Neural progenitor cell (in vitro differentiated cells): ENCODE measurements at regions not wholly inside any gene's neighbourhood (a gene's known extent, or its start where the extent isn't known, plus 50 kb on each side); places are given as distances from the start of the nearest gene placed in this dataset.
A peak's percentile ranks its signal among the peaks of the same experiment; 100 is the strongest.

Experiments
- DNase-seq: peaks from one replicate; pipeline ENCODE4 v3.0.0-alpha.2; 2016; ENCODE audit warnings: low spot score
- H2AFZ ChIP-seq: fragments of 200-600 bp; sonication (generic); replicated peaks from 2 replicates; pipeline ENCODE4 v1.6.1; 2016; ENCODE audit warnings: antibody characterized with exemption
- H3F3A ChIP-seq: fragments of 200-600 bp; sonication (generic); 2 replicates; pipeline ENCODE4 v1.6.1; 2016; ENCODE audit warnings: antibody characterized with exemption, low read depth
- H3K27ac ChIP-seq: fragments of 200-600 bp; sonication (generic); 2 replicates; pipeline ENCODE4 v1.5.1; 2016; ENCODE audit warnings: mild to moderate bottlenecking
- H3K27me3 ChIP-seq: fragments of 200-600 bp; sonication (generic); 2 replicates; pipeline ENCODE4 v1.6.1; 2016; ENCODE audit warnings: mild to moderate bottlenecking, moderate library complexity
- H3K36me3 ChIP-seq: fragments of 200-600 bp; sonication (generic); 2 replicates; pipeline ENCODE4 v1.5.1; 2016
- H3K4me1 ChIP-seq: fragments of 200-600 bp; sonication (generic); 2 replicates; pipeline ENCODE4 v1.6.1; 2016; ENCODE audit warnings: mixed run types
- H3K4me2 ChIP-seq: fragments of 200-600 bp; sonication (generic); 2 replicates; pipeline ENCODE4 v1.6.1; 2016
- H3K4me3 ChIP-seq: fragments of 200-600 bp; sonication (generic); 2 replicates; pipeline ENCODE4 v1.5.1; 2016
- H3K79me2 ChIP-seq: fragments of 200-600 bp; sonication (generic); 2 replicates; pipeline ENCODE4 v1.6.1; 2016; ENCODE audit warnings: low read depth
- H3K9ac ChIP-seq: fragments of 200-600 bp; sonication (generic); 2 replicates; pipeline ENCODE4 v1.6.1; 2016
- H3K9me3 ChIP-seq: fragments of 200-600 bp; sonication (generic); 2 replicates; pipeline ENCODE4 v1.5.1; 2016; ENCODE audit warnings: low read depth
- H4K20me1 ChIP-seq: fragments of 200-600 bp; sonication (generic); 2 replicates; pipeline ENCODE4 v1.6.1; 2016; ENCODE audit warnings: low read depth
- H3K27ac Mint-ChIP-seq: 3 replicates; pipeline ENCODE4 v1.8.0; 2021; ENCODE audit warnings: mixed read lengths
- H3K27me3 Mint-ChIP-seq: 2 replicates; pipeline ENCODE4 v1.8.0; 2022; ENCODE audit warnings: low read depth, mild to moderate bottlenecking, inconsistent platforms, moderate library complexity, mixed read lengths; ENCODE audit not compliant: insufficient read depth
- H3K36me3 Mint-ChIP-seq: 3 replicates; pipeline ENCODE4 v1.8.0; 2021; ENCODE audit warnings: mixed read lengths
- H3K4me1 Mint-ChIP-seq: 3 replicates; pipeline ENCODE4 v1.8.0; 2021; ENCODE audit warnings: mixed read lengths
- H3K4me3 Mint-ChIP-seq: 3 replicates; pipeline ENCODE4 v1.8.0; 2021; ENCODE audit warnings: mild to moderate bottlenecking, moderate library complexity, mixed read lengths
- H3K9me3 Mint-ChIP-seq: 3 replicates; pipeline ENCODE4 v1.8.0; 2020; ENCODE audit warnings: mixed read lengths
- EZH2 ChIP-seq: fragments of 200-600 bp; sonication (generic); IDR thresholded peaks from 2 replicates; pipeline ENCODE4 v1.6.1; 2017; ENCODE audit warnings: antibody characterized with exemption, mild to moderate bottlenecking, moderate library complexity
- EZH2phosphoT487 ChIP-seq: fragments of 200-600 bp; sonication (generic); IDR thresholded peaks from 2 replicates; pipeline ENCODE4 v1.6.1; 2017; ENCODE audit warnings: antibody characterized with exemption
- TF ChIP-seq, protein P1 (sequence below): fragments of 200-600 bp; sonication (generic); IDR thresholded peaks from 2 replicates; pipeline ENCODE4 v1.5.1; 2017; ENCODE audit warnings: antibody characterized with exemption, mild to moderate bottlenecking

DNA sequence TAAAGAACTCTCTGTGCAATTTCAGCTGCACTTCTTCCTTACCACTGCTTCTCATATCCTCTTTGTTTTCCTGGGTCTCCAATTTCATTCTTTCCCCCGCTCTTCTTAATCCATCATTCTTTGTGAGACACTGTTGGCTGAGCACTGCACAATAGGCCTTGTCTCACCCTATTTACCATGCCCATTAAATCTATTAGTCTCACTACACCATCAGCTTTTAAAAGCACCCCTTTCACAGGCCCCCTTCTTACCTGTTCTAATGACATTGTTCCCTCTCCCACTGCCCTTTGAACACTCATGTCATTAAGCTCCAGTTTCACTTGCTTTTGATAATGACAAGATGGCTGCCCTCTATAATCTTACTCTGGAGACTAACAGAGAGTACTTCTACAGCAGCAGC, 404.1 kb upstream of the ACVR2A start:
- H3K27ac ChIP-seq: peak overlapping the region; percentile 53
- peaks cover 19% of the 10 kb centered on the region for H3F3A ChIP-seq
- no peaks in the 10 kb centered on the region for H3K36me3 ChIP-seq
- H3K27me3 Mint-ChIP-seq: peaks cover 5% of the 10 kb centered on the region
- peak overlapping the region; percentile 6 for H3K4me3 ChIP-seq
- no peak overlapping the region for H3K27ac Mint-ChIP-seq
- H3K4me1 Mint-ChIP-seq: peaks cover 10% of the 10 kb centered on the region
- peaks cover 39% of the 10 kb centered on the region for H3K4me1 ChIP-seq
- TF ChIP-seq EZH2phosphoT487: peak; percentile 66
- TF ChIP-seq, protein P1, sequence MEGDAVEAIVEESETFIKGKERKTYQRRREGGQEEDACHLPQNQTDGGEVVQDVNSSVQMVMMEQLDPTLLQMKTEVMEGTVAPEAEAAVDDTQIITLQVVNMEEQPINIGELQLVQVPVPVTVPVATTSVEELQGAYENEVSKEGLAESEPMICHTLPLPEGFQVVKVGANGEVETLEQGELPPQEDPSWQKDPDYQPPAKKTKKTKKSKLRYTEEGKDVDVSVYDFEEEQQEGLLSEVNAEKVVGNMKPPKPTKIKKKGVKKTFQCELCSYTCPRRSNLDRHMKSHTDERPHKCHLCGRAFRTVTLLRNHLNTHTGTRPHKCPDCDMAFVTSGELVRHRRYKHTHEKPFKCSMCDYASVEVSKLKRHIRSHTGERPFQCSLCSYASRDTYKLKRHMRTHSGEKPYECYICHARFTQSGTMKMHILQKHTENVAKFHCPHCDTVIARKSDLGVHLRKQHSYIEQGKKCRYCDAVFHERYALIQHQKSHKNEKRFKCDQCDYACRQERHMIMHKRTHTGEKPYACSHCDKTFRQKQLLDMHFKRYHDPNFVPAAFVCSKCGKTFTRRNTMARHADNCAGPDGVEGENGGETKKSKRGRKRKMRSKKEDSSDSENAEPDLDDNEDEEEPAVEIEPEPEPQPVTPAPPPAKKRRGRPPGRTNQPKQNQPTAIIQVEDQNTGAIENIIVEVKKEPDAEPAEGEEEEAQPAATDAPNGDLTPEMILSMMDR: no peak
- no peak for TF ChIP-seq EZH2
- H3K79me2 ChIP-seq: no peaks in the 10 kb centered on the region
- no peaks in the 10 kb centered on the region for H3K36me3 Mint-ChIP-seq
- H4K20me1 ChIP-seq: no peaks in the 10 kb centered on the region
- H3K9me3 ChIP-seq: no peaks in the 10 kb centered on the region
- H3K4me2 ChIP-seq: peak overlapping the region; percentile 69
- peaks cover 2% of the 10 kb centered on the region for H3K9me3 Mint-ChIP-seq
- no peak overlapping the region for H3K9ac ChIP-seq
- peak; percentile 72 for DNase-seq
- no peaks in the 10 kb centered on the region for H3K27me3 ChIP-seq
- H3K4me3 Mint-ChIP-seq: no peak overlapping the region
- no peak overlapping the region for H2AFZ ChIP-seq

DNA sequence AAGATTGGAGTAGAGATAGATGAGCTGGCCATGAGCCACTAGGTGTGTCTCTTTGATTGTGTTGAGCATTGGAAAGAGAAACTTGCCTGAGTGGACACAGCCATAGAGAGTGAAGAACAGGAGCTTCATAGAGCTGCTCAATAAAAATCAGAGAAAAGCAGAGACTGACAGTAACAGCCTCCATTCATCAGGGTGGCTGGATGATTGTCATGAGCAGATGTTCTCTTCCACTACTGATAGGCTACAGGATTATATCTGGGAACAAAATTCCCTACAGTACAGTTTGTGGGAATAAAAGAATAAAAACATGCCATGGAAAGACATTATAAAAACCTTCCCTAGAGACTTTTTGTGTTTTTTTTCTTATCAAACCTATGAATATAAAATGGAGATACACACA, 404.8 kb upstream of the ACVR2A start:
- Histone ChIP-seq H3K4me1 (peaks cover 39% of the 10 kb centered on the region), H3K9me3 (no peaks in the 10 kb centered on the region), H2AFZ (no peak overlapping the region), H3K36me3 (no peaks in the 10 kb centered on the region), H3K4me3 (no peak overlapping the region), H3K9ac (no peak overlapping the region), H3K79me2 (no peaks in the 10 kb centered on the region), H3K27me3 (no peaks in the 10 kb centered on the region), H3K27ac (no peak overlapping the region), H3K4me2 (peak overlapping the region; percentile 69), H4K20me1 (no peaks in the 10 kb centered on the region), H3F3A (peaks cover 19% of the 10 kb centered on the region)
- DNase-seq: no peak
- Mint-ChIP-seq H3K27ac (no peak overlapping the region), H3K27me3 (peaks cover 5% of the 10 kb centered on the region), H3K4me1 (peaks cover 10% of the 10 kb centered on the region), H3K36me3 (no peaks in the 10 kb centered on the region), H3K9me3 (peaks cover 2% of the 10 kb centered on the region), H3K4me3 (no peak overlapping the region)
- TF ChIP-seq EZH2 (no peak), EZH2phosphoT487 (no peak)
- TF ChIP-seq, protein P1: no peak

DNA sequence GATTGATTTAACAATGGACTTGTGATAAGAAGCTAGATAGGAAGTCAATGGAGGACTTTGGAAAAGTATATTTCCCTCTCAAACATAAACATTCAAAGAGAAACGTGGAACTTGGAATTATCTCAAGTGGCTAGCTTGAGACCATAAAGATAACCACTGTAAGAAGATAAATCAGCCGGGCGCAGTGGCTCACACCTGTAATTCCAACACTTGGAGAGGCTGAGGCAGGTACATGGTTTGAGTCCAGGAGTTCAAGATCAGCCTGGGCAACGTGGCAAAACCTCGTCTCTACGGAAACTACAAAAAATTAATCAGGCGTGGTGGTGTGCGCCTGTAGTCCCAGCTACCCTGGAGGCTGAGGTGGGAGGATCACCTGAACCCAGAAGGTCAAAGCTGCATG, 405.9 kb upstream of the ACVR2A start:
- H3K27me3 Mint-ChIP-seq: peaks cover 5% of the 10 kb centered on the region

More for the DNA sequence above, 405.9 kb upstream of the ACVR2A start:
- Histone ChIP-seq H3K9ac (no peak overlapping the region), H4K20me1 (no peaks in the 10 kb centered on the region), H3K4me3 (no peak overlapping the region), H3K9me3 (no peaks in the 10 kb centered on the region), H3K27ac (no peak overlapping the region), H3F3A (peaks cover 19% of the 10 kb centered on the region), H3K36me3 (no peaks in the 10 kb centered on the region), H3K79me2 (no peaks in the 10 kb centered on the region), H3K4me2 (no peak overlapping the region), H3K4me1 (peaks cover 39% of the 10 kb centered on the region), H2AFZ (no peak overlapping the region), H3K27me3 (no peaks in the 10 kb centered on the region)
- H3K27ac Mint-ChIP-seq: no peak overlapping the region
- H3K9me3 Mint-ChIP-seq: peaks cover 2% of the 10 kb centered on the region
- TF ChIP-seq EZH2 (no peak), EZH2phosphoT487 (no peak)
- TF ChIP-seq, protein P1: no peak
- no peaks in the 10 kb centered on the region for H3K36me3 Mint-ChIP-seq
- no peak overlapping the region for H3K4me3 Mint-ChIP-seq
- no peak for DNase-seq
- H3K4me1 Mint-ChIP-seq: peaks cover 10% of the 10 kb centered on the region
